ENCODE measurements at regions not wholly inside any gene's neighbourhood (a gene's known extent, or its start where the extent isn't known, plus 50 kb on each side); places are given as distances from the start of the nearest gene placed in this dataset.

DNA sequence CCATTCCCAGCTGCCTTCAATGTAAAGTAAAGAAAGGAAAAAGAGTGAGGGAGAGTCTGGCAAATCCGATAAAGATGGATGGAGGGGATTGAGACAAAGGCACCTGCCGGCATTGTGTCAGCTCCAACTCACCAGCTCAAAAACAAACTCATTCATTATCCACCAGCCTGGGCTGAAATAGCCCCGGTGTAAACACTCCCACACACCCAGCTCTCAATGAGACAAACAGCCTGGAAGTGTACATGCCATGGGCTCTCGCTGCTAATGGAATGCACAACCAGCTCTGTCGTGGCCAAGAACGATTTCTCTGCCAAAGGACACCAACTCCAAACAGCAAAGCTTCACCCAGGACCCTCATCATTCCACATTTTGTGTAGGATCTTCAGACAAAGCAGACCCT is 89.3 kb upstream of the OPCML start:
- H3K4me2 ChIP-seq (ENCODE audit: low read depth, low read length): no peak overlapping the region
- no peak overlapping the region for H3K18ac ChIP-seq (ENCODE audit: low read depth, low read length)
- no peak overlapping the region for H3K4me3 ChIP-seq (ENCODE audit: insufficient read depth, low read depth, low read length)
- in situ Hi-C loops (cut with MboI; ENCODE audit: low sequenced_read_pairs) (no loop called here), dilution Hi-C loops (cut with HindIII; ENCODE audit: low sequenced_read_pairs, unreplicated experiment) (no loop called here), intact Hi-C loops (cut with micrococcal nuclease) (no loop called here)
- no peak for TF ChIP-seq POLR2A (IDR thresholded peaks at IDR 0.05; ENCODE audit: low read depth, low read length)
- TF ChIP-seq, protein P1, sequence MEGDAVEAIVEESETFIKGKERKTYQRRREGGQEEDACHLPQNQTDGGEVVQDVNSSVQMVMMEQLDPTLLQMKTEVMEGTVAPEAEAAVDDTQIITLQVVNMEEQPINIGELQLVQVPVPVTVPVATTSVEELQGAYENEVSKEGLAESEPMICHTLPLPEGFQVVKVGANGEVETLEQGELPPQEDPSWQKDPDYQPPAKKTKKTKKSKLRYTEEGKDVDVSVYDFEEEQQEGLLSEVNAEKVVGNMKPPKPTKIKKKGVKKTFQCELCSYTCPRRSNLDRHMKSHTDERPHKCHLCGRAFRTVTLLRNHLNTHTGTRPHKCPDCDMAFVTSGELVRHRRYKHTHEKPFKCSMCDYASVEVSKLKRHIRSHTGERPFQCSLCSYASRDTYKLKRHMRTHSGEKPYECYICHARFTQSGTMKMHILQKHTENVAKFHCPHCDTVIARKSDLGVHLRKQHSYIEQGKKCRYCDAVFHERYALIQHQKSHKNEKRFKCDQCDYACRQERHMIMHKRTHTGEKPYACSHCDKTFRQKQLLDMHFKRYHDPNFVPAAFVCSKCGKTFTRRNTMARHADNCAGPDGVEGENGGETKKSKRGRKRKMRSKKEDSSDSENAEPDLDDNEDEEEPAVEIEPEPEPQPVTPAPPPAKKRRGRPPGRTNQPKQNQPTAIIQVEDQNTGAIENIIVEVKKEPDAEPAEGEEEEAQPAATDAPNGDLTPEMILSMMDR (conservative IDR thresholded peaks at IDR 0.05; ENCODE audit: low read depth, low read length): no peak
- TF ChIP-seq, protein P2, sequence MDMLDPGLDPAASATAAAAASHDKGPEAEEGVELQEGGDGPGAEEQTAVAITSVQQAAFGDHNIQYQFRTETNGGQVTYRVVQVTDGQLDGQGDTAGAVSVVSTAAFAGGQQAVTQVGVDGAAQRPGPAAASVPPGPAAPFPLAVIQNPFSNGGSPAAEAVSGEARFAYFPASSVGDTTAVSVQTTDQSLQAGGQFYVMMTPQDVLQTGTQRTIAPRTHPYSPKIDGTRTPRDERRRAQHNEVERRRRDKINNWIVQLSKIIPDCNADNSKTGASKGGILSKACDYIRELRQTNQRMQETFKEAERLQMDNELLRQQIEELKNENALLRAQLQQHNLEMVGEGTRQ (IDR thresholded peaks at IDR 0.05; ENCODE audit: low read depth, low read length): no peak
- TF ChIP-seq NFE2L2 (IDR thresholded peaks at IDR 0.05; ENCODE audit: low read depth, low read length): no peak
- TF ChIP-seq RFX5 (IDR thresholded peaks at IDR 0.05; ENCODE audit: low read depth, low read length): no peak
- TF ChIP-seq FOS (IDR thresholded peaks at IDR 0.05; ENCODE audit: low read depth, low read length): no peak
- TF ChIP-seq CHD1 (IDR thresholded peaks at IDR 0.05; ENCODE audit: low read depth, low read length): no peak
- TF ChIP-seq MAZ (IDR thresholded peaks at IDR 0.05; ENCODE audit: borderline replicate concordance, low read depth, low read length): no peak
- TF ChIP-seq MAFK (IDR thresholded peaks at IDR 0.05; ENCODE audit: low read depth, low read length): no peak
- no peak for TF ChIP-seq SMC3 (IDR thresholded peaks at IDR 0.05; ENCODE audit: low read depth, low read length)
- no peak for TF ChIP-seq CEBPB (IDR thresholded peaks at IDR 0.05; ENCODE audit: low read depth, low read length)
- TF ChIP-seq MXI1 (IDR thresholded peaks at IDR 0.05; ENCODE audit: borderline replicate concordance, low read depth, low read length): no peak
- no peak for TF ChIP-seq RCOR1 (IDR thresholded peaks at IDR 0.05; ENCODE audit: insufficient replicate concordance, low read length)
- POLR2A ChIA-PET (ENCODE audit: unreplicated experiment): no interaction called here
- no peaks in the 10 kb centered on the region for H3K79me1 ChIP-seq (ENCODE audit: low read depth in 1 of 2, low read length in 2 of 2)
- H4K20me1 ChIP-seq (ENCODE audit: insufficient read depth, low read length): no peaks in the 10 kb centered on the region
- H3K4me1 ChIP-seq (ENCODE audit: control insufficient read depth, insufficient read depth, low read length): no peaks in the 10 kb centered on the region
- H2AK5ac ChIP-seq (ENCODE audit: low read depth, low read length): no peak overlapping the region
- no peak overlapping the region for H3K9ac ChIP-seq (ENCODE audit: low read depth, low read length)
- H2BK5ac ChIP-seq (ENCODE audit: low read depth, low read length, poor library complexity, severe bottlenecking): no peak overlapping the region
- H2AK9ac ChIP-seq (replicated peaks; ENCODE audit: low read depth, low read length, poor library complexity): no peak overlapping the region
- H4K8ac ChIP-seq (ENCODE audit: low read depth in 2 of 2, low read length in 2 of 2): no peak overlapping the region
- ATAC-seq (ENCODE audit: low read depth): no peak
- no peak overlapping the region for H3K56ac ChIP-seq (ENCODE audit: extremely low read depth, insufficient read depth, low read length)
- no peak overlapping the region for H4K91ac ChIP-seq (ENCODE audit: insufficient read depth, low read depth, low read length)
- BruUV-seq (replicated peaks): no TSS peak
- no peak overlapping the region for H3K14ac ChIP-seq (replicated peaks; ENCODE audit: low read depth, low read length)
- no peak overlapping the region for H3K27ac ChIP-seq (ENCODE audit: insufficient read depth, low read length)
- H2BK20ac ChIP-seq (ENCODE audit: low read depth, low read length): no peak overlapping the region
- H3K36me3 ChIP-seq (ENCODE audit: control insufficient read depth, insufficient read depth, low read length): no peaks in the 10 kb centered on the region
- no peak for DNase-seq
- no peak overlapping the region for H2BK15ac ChIP-seq (ENCODE audit: low read depth, low read length)
- no peaks in the 10 kb centered on the region for H3K27me3 ChIP-seq (ENCODE audit: control insufficient read depth, insufficient read depth, low read length)
- CTCF ChIA-PET: no interaction called here
- H3K9me3 ChIP-seq (ENCODE audit: control insufficient read depth, insufficient read depth, low read length): peaks cover 27% of the 10 kb centered on the region
- no peak overlapping the region for H2BK120ac ChIP-seq (ENCODE audit: low read depth, low read length)
- no peak overlapping the region for H3K4ac ChIP-seq (ENCODE audit: low read depth, low read length)
- no peak overlapping the region for H2AFZ ChIP-seq (replicated peaks; ENCODE audit: low read length, poor library complexity)
- H3K23ac ChIP-seq (ENCODE audit: low read depth, low read length): no peak overlapping the region
- no peaks in the 10 kb centered on the region for H3K9me1 ChIP-seq (ENCODE audit: insufficient read depth, low read length)
- WGBS, 2 experiments (ENCODE audit: extremely low coverage in 2 of 2, insufficient read length in 1 of 2): 41% methylated on average over 3 of the region's 6 CpGs; no CpG with 5 or more reads in 1 of the 2 experiments
- no peak overlapping the region for H4K5ac ChIP-seq (ENCODE audit: low read depth, low read length)
